Parathyroid adenoma (tissue), 2 donors: ENCODE measurements at regions not wholly inside any gene's neighbourhood (a gene's known extent, or its start where the extent isn't known, plus 50 kb on each side); places are given as distances from the start of the nearest gene placed in this dataset.
"Not testable (repeated sequence)": the region's sequence is repeated elsewhere in the genome, so short reads cannot be mapped to it uniquely, and the experiment has no call there.

ENCODE experiments used
- H2AFZ ChIP-seq: fragments of 300-600 bp; sonication (generic); one replicate; pipeline ENCODE4 v1.7.0; 2017; ENCODE audit warnings: antibody characterized with exemption, mild to moderate bottlenecking
- H3K27ac ChIP-seq: fragments of 300-600 bp; sonication (generic); one replicate; pipeline ENCODE4 v1.7.0; 2017
- H3K27me3 ChIP-seq: fragments of 300-600 bp; sonication (generic); one replicate; pipeline ENCODE4 v1.7.0; 2017; ENCODE audit warnings: low read length; ENCODE audit not compliant: control insufficient read depth, insufficient read depth
- H3K36me3 ChIP-seq: fragments of 300-600 bp; sonication (generic); one replicate; pipeline ENCODE4 v1.7.0; 2017; ENCODE audit warnings: low read length; ENCODE audit not compliant: control insufficient read depth, insufficient read depth
- H3K4me1 ChIP-seq: fragments of 300-600 bp; sonication (generic); one replicate; pipeline ENCODE4 v1.7.0; 2017; ENCODE audit warnings: control low read depth
- H3K4me2 ChIP-seq: fragments of 300-600 bp; sonication (generic); one replicate; pipeline ENCODE4 v1.7.0; 2017; ENCODE audit warnings: low read length
- H3K4me3 ChIP-seq: fragments of 300-600 bp; sonication (generic); one replicate; pipeline ENCODE4 v1.7.0; 2017; ENCODE audit warnings: low read depth, low read length
- H3K79me2 ChIP-seq: fragments of 300-600 bp; sonication (generic); one replicate; pipeline ENCODE4 v1.7.0; 2017; ENCODE audit warnings: control low read depth
- H3K9ac ChIP-seq: fragments of 300-600 bp; sonication (generic); one replicate; pipeline ENCODE4 v1.7.0; 2017; ENCODE audit warnings: mild to moderate bottlenecking
- H3K9me3 ChIP-seq: fragments of 300-600 bp; sonication (generic); one replicate; pipeline ENCODE4 v1.7.0; 2017; ENCODE audit warnings: low read length; ENCODE audit not compliant: control insufficient read depth
- TF ChIP-seq, protein P1 (sequence below): fragments of 300-600 bp; sonication (generic); IDR thresholded peaks from one replicate; pipeline ENCODE4 v1.7.0; 2017; ENCODE audit warnings: antibody characterized with exemption, mild to moderate bottlenecking
- donor health status: primary hyperparathyroidism.

GRCh38 chr2:12624905-12625598 lies 91.7 kb upstream of the TRIB2 start:
- no peak overlapping the region for H3K9ac ChIP-seq
- no peak overlapping the region for H3K4me3 ChIP-seq
- H2AFZ ChIP-seq = peak overlapping the region; percentile 27
- TF ChIP-seq, protein P1, sequence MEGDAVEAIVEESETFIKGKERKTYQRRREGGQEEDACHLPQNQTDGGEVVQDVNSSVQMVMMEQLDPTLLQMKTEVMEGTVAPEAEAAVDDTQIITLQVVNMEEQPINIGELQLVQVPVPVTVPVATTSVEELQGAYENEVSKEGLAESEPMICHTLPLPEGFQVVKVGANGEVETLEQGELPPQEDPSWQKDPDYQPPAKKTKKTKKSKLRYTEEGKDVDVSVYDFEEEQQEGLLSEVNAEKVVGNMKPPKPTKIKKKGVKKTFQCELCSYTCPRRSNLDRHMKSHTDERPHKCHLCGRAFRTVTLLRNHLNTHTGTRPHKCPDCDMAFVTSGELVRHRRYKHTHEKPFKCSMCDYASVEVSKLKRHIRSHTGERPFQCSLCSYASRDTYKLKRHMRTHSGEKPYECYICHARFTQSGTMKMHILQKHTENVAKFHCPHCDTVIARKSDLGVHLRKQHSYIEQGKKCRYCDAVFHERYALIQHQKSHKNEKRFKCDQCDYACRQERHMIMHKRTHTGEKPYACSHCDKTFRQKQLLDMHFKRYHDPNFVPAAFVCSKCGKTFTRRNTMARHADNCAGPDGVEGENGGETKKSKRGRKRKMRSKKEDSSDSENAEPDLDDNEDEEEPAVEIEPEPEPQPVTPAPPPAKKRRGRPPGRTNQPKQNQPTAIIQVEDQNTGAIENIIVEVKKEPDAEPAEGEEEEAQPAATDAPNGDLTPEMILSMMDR = no peak
- no peaks in the 10 kb centered on the region for H3K9me3 ChIP-seq
- no peak overlapping the region for H3K27ac ChIP-seq
- H3K79me2 ChIP-seq = no peaks in the 10 kb centered on the region
- H3K36me3 ChIP-seq = no peaks in the 10 kb centered on the region
- H3K4me2 ChIP-seq = no peak overlapping the region
- H3K4me1 ChIP-seq = peaks cover 7% of the 10 kb centered on the region
- H3K27me3 ChIP-seq = no peaks in the 10 kb centered on the region

- H2AFZ ChIP-seq, H3K4me1 ChIP-seq, H3K27me3 ChIP-seq, H3K9me3 ChIP-seq, H3K4me2 ChIP-seq, H3K27ac ChIP-seq, H3K9ac ChIP-seq, H3K79me2 ChIP-seq, H3K4me3 ChIP-seq, H3K36me3 ChIP-seq: not testable (repeated sequence)
Observed at GRCh38 chr2:12628541-12628940, 88.2 kb upstream of the TRIB2 start.

GRCh38 chr2:12636837-12637581 lies 79.7 kb upstream of the TRIB2 start:
- no peaks in the 10 kb centered on the region for H3K27me3 ChIP-seq
- no peaks in the 10 kb centered on the region for H3K79me2 ChIP-seq
- no peak overlapping the region for H3K27ac ChIP-seq
- TF ChIP-seq, protein P1 = no peak
- H3K9ac ChIP-seq = no peak overlapping the region
- H3K4me1 ChIP-seq = no peaks in the 10 kb centered on the region
- no peaks in the 10 kb centered on the region for H3K36me3 ChIP-seq
- no peaks in the 10 kb centered on the region for H3K9me3 ChIP-seq
- no peak overlapping the region for H3K4me3 ChIP-seq
- H2AFZ ChIP-seq = no peak overlapping the region
- H3K4me2 ChIP-seq = no peak overlapping the region

GRCh38 chr2:12637754-12638153 lies 79.0 kb upstream of the TRIB2 start:
- TF ChIP-seq, protein P1 = no peak
- Histone ChIP-seq H3K36me3 (no peaks in the 10 kb centered on the region), H2AFZ (no peak overlapping the region), H3K4me2 (no peak overlapping the region), H3K27ac (no peak overlapping the region), H3K27me3 (no peaks in the 10 kb centered on the region), H3K79me2 (no peaks in the 10 kb centered on the region), H3K4me3 (no peak overlapping the region), H3K9ac (no peak overlapping the region), H3K4me1 (no peaks in the 10 kb centered on the region), H3K9me3 (no peaks in the 10 kb centered on the region)

DNA sequence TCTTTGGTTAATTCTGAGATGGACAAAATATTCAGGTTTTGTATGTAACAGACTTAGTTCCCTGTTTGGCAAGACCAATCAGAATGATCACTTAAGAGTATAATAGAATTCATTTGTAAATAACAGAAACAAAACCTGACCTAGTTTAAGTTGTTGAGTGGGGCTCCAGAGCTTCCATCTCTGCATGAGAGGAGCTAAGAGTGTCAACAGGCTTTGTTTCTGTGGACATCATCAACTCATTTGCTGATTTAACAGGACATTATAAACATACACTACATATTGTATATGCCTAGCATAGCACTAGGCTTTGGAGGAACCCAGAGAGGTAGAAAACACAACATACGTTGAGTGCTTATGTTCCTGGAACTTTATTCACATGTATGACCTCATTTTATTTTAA lies 75.3 kb upstream of the TRIB2 start:
- no peaks in the 10 kb centered on the region for H3K27me3 ChIP-seq
- H3K4me1 ChIP-seq = no peaks in the 10 kb centered on the region
- no peak overlapping the region for H3K4me2 ChIP-seq
- no peak overlapping the region for H3K27ac ChIP-seq
- H3K4me3 ChIP-seq = no peak overlapping the region
- H3K9me3 ChIP-seq = no peaks in the 10 kb centered on the region
- no peak overlapping the region for H3K9ac ChIP-seq
- TF ChIP-seq, protein P1 = no peak
- no peaks in the 10 kb centered on the region for H3K36me3 ChIP-seq
- no peaks in the 10 kb centered on the region for H3K79me2 ChIP-seq
- no peak overlapping the region for H2AFZ ChIP-seq
